ENCODE measurements at regions not wholly inside any gene's neighbourhood (a gene's known extent, or its start where the extent isn't known, plus 50 kb on each side); places are given as distances from the start of the nearest gene placed in this dataset.

GRCh38 chr4:184922301-184922700, 96.0 kb upstream of the HELT start:
- Histone ChIP-seq H3K36me3 (no peaks in the 10 kb centered on the region), H3K4me3 (no peak overlapping the region), H3K27me3 (no peaks in the 10 kb centered on the region), H3K4me1 (no peaks in the 10 kb centered on the region), H3K9me3 (no peaks in the 10 kb centered on the region), H3K27ac (no peak overlapping the region)
- DNase-seq = no peak
- in situ Hi-C loops (cut with MboI; ENCODE audit: low sequenced_read_pairs in 4 of 4) (no loop called here), intact Hi-C loops (cut with DNase I; ENCODE audit: low total_unique reads) (no loop called here)
- TF ChIP-seq CTCF (IDR thresholded peaks at IDR 0.05 in 4 of 5, conservative IDR thresholded peaks at IDR 0.05 in 1 of 5) (no peak), POLR2A (IDR thresholded peaks at IDR 0.05) (no peak)
- ATAC-seq = no peak

DNA sequence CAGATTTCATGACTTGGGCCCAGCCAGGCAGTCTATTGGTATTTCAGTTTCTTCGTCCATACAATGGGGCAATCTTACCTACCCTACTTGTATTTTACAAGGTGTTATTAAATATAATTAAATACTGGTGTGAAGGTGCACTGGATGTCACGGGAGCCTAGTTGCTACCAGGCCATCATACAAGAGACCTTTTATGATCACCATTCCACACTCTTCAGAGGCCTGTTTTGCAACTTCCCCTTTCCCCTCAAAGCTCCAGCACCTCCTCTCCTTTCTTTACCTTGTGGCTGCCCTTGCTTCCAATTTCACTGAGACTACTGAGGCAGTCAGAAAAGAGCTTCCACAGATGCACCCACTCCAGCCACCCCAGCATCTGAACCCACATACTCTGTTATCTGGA, 93.8 kb upstream of the HELT start:
- in situ Hi-C loops (cut with MboI; ENCODE audit: low sequenced_read_pairs in 4 of 4) = no loop called here
- intact Hi-C loops (cut with DNase I; ENCODE audit: low total_unique reads) = no loop called here
- TF ChIP-seq POLR2A (IDR thresholded peaks at IDR 0.05) (no peak), CTCF (IDR thresholded peaks at IDR 0.05 in 4 of 5, conservative IDR thresholded peaks at IDR 0.05 in 1 of 5) (no peak)
- DNase-seq = no peak
- no peaks in the 10 kb centered on the region for H3K27me3 ChIP-seq
- H3K36me3 ChIP-seq = no peaks in the 10 kb centered on the region
- no peaks in the 10 kb centered on the region for H3K9me3 ChIP-seq
- no peak overlapping the region for H3K4me3 ChIP-seq
- H3K27ac ChIP-seq = no peak overlapping the region
- no peaks in the 10 kb centered on the region for H3K4me1 ChIP-seq
- no peak for ATAC-seq

DNA sequence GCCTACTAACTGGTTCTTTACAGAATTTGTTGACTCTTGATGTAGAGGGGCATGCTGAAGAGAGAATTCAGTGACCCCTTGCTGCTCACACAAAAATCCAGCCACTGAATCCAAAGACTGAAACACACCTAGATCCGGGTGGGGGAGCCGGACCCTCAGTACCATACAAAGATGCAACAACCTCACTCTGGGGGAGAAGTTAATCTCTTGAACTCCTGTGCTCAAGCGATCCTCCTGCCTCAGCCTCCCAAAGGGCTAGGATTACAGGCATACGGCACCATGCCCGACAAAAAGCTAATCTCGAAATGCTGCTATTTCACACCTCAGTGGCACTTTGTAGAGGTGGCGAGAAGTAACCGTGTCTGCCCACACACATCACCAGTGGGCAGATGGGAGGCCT, 88.8 kb upstream of the HELT start:
- Histone ChIP-seq H3K4me1 (peaks cover 0 to 5% of the 10 kb centered on the region in 2 donors), H3K27ac (no peak overlapping the region), H3K36me3 (no peaks in the 10 kb centered on the region), H3K27me3 (no peaks in the 10 kb centered on the region), H3K4me3 (no peak overlapping the region), H3K9me3 (no peaks in the 10 kb centered on the region)
- intact Hi-C loops (cut with DNase I; ENCODE audit: low total_unique reads) (no loop called here), in situ Hi-C loops (cut with MboI; ENCODE audit: low sequenced_read_pairs in 4 of 4) (no loop called here)
- DNase-seq (no peak), ATAC-seq (no peak)
- no peak for TF ChIP-seq CTCF (IDR thresholded peaks at IDR 0.05 in 4 of 5, conservative IDR thresholded peaks at IDR 0.05 in 1 of 5)
- TF ChIP-seq POLR2A (IDR thresholded peaks at IDR 0.05) = no peak

DNA sequence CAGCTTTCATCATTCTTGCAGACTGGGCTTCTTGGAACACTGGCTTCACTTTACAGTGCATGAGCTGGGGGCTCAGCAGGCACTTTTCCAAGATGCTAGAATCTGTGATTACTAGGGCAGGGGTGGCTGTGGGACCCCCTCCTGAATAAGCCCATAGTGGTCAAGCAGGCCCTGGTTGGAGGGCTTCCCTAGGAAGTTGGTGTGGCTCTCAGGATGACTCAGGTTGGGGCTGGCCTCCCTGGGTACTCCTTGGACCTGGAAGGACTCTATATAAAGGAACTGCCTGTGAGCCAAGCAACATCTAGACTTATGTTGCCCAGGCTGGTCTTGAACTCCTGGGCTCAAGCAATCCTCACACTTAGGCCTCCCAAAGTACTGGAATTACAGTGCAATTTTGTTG, 88.3 kb upstream of the HELT start:
- intact Hi-C loops (cut with DNase I; ENCODE audit: low total_unique reads) = no loop called here
- no peak for DNase-seq

More for the DNA sequence above, 88.3 kb upstream of the HELT start:
- peaks cover 0 to 5% of the 10 kb centered on the region in 2 donors for H3K4me1 ChIP-seq
- in situ Hi-C loops (cut with MboI; ENCODE audit: low sequenced_read_pairs in 4 of 4) = no loop called here
- TF ChIP-seq CTCF (IDR thresholded peaks at IDR 0.05 in 4 of 5, conservative IDR thresholded peaks at IDR 0.05 in 1 of 5) (no peak), POLR2A (IDR thresholded peaks at IDR 0.05) (no peak)
- no peaks in the 10 kb centered on the region for H3K36me3 ChIP-seq
- H3K9me3 ChIP-seq = no peaks in the 10 kb centered on the region
- H3K27me3 ChIP-seq = no peaks in the 10 kb centered on the region
- no peak overlapping the region for H3K4me3 ChIP-seq
- ATAC-seq = no peak
- H3K27ac ChIP-seq = no peak overlapping the region

Data from gastrocnemius medialis (tissue), 4 donors.